Astrocyte of the spinal cord (primary cell): ENCODE measurements at regions not wholly inside any gene's neighbourhood (a gene's known extent, or its start where the extent isn't known, plus 50 kb on each side); places are given as distances from the start of the nearest gene placed in this dataset.

Experiments used
- DNase-seq: peaks from one replicate; pipeline ENCODE4 v3.0.0; 2011; ENCODE audit warnings: low read depth, low spot score
- H3K4me3 ChIP-seq: 2 replicates; pipeline ENCODE4 v1.5.1; 2011; ENCODE audit warnings: low read depth, mild to moderate bottlenecking, low read length, moderate library complexity
- in situ Hi-C: cut with HindIII; loops from 2 replicates; pipeline ENCODE4 v1.10.0; 2017; ENCODE audit warnings: low sequenced_read_pairs
- TF ChIP-seq, protein P1 (sequence below): IDR thresholded peaks from 2 replicates; pipeline ENCODE4 v1.5.1; 2012; ENCODE audit warnings: low read depth, mild to moderate bottlenecking, low read length, inconsistent platforms

DNA sequence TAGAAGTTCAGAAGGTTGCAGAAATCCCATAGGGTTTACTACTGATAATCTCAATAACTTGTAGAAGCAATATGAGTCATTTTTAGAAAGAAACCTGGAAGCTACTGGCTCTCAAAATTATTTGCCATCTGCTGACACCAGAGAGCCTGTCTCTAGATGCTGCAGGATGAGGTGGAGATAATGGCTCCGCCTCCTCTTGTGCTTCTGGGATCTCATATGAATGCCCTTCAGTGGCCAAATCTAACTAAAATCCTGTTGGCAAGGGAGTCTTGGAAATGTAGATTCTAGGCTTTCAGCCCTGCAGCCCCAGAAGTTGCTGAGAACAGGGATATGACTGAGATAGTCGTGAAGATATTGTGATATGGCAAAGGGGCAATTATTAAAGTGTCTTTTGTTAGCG, 348.1 kb downstream of the CCSER2 start:
- no peak overlapping the region for H3K4me3 ChIP-seq
- TF ChIP-seq, protein P1, sequence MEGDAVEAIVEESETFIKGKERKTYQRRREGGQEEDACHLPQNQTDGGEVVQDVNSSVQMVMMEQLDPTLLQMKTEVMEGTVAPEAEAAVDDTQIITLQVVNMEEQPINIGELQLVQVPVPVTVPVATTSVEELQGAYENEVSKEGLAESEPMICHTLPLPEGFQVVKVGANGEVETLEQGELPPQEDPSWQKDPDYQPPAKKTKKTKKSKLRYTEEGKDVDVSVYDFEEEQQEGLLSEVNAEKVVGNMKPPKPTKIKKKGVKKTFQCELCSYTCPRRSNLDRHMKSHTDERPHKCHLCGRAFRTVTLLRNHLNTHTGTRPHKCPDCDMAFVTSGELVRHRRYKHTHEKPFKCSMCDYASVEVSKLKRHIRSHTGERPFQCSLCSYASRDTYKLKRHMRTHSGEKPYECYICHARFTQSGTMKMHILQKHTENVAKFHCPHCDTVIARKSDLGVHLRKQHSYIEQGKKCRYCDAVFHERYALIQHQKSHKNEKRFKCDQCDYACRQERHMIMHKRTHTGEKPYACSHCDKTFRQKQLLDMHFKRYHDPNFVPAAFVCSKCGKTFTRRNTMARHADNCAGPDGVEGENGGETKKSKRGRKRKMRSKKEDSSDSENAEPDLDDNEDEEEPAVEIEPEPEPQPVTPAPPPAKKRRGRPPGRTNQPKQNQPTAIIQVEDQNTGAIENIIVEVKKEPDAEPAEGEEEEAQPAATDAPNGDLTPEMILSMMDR: no peak
- in situ Hi-C loops: no loop called here
- no peak for DNase-seq

DNA sequence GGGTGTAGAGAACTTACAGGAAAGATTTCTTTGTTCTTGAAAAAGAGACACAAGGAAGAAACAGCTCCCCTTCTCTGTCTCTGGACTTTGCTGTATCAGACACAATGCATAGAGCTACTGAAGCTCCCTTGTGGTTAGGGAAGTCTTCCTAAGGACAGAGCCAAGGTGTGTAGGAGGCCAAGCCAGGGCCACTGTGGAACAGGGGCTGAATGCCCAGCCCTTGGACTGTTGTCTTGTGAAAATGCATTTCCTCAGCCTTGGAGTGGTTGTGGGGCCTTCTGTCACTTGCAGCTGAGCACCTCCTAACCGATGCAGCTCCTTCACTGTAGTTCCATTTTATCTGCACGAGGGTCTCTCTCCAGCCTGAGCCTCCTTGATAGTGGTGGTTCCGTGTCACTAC, 353.4 kb downstream of the CCSER2 start:
- H3K4me3 ChIP-seq: no peak overlapping the region
- TF ChIP-seq, protein P1: no peak
- in situ Hi-C loops: no loop called here
- DNase-seq: no peak

DNA sequence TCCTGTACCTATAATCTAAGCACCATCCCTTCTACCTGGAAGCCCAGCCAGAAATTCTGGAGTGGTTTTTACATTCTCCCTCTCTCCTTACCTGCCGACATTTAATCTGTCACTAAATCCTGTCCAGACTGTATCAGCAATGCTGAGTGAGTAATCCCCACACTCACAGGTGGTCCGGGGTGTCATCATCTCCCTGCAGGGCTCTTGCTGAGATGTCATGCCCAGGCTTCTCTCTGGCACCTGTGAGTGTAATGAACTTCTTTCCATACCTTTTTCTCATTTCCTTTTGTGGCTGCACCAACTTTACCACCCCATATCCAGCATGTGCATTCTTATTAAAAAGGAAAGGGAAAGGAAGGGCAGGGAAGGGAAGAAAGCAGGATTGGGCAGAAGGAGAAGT, 355.2 kb downstream of the CCSER2 start:
- DNase-seq: no peak
- in situ Hi-C loops: no loop called here
- TF ChIP-seq, protein P1: no peak
- H3K4me3 ChIP-seq: no peak overlapping the region

GRCh38 chr10:84683980-84684740, 355.8 kb downstream of the CCSER2 start:
- DNase-seq: no peak
- TF ChIP-seq, protein P1: no peak
- no peak overlapping the region for H3K4me3 ChIP-seq
- in situ Hi-C loops: no loop called here

- H3K4me3 ChIP-seq: no peak overlapping the region
- in situ Hi-C loops: no loop called here
- DNase-seq: no peak
- TF ChIP-seq, protein P1: no peak
Observed at GRCh38 chr10:84685047-84685660, 356.8 kb downstream of the CCSER2 start.

DNA sequence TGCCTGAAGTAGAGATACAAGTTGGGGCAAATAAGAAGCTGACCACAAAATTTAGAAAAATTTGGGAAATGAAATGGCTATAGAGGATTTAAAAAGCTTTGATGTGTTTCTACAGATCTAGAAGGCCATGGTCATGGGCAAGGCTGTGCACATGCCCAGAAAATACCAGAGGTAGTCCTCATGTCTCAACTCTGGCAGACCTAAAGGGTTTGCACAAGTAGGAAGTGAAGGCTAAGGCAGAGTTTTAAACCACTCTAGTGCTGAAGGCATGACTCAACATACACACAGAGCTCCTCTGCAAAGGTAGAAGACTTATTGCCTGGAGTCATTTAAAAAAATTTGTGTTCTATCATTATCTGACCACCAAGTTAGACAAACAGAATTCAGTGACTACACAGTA, 364.6 kb downstream of the CCSER2 start:
- TF ChIP-seq, protein P1: no peak
- no peak overlapping the region for H3K4me3 ChIP-seq
- DNase-seq: no peak
- in situ Hi-C loops: no loop called here
